HG02970 (cell line): ENCODE measurements at regions not wholly inside any gene's neighbourhood (a gene's known extent, or its start where the extent isn't known, plus 50 kb on each side); places are given as distances from the start of the nearest gene placed in this dataset.
"Not testable (repeated sequence)": the region's sequence is repeated elsewhere in the genome, so short reads cannot be mapped to it uniquely, and the experiment has no call there.

Source experiments
- ATAC-seq: cut with Tn5 transposase; IDR thresholded peaks from one replicate; pipeline ENCODE4 v1.9.1; 2021; ENCODE audit warnings: mild to moderate bottlenecking, moderate library complexity, moderate number of reproducible peaks; ENCODE audit not compliant: unreplicated experiment, low FRiP score

DNA sequence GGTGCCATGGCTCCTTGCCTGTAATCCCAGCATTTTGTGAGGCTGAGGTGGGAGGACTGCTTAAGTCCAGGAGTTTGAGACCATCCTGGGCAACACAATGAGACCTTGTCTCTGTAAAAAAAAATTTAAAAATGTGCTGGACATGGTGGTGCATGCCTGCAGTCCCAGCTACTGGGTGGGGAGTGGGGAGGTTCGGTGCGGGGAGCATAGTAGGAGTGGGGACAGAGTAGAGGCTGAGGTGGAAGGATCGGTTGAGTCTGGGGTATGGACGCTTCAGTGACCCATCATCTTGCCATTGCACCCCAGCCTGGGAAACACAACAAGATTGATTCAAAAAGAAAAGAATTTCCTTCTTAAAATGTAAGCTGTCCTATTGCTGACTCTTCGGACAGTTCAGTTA is 1490.0 kb upstream of the GBE1 start:
- no peak for ATAC-seq

DNA sequence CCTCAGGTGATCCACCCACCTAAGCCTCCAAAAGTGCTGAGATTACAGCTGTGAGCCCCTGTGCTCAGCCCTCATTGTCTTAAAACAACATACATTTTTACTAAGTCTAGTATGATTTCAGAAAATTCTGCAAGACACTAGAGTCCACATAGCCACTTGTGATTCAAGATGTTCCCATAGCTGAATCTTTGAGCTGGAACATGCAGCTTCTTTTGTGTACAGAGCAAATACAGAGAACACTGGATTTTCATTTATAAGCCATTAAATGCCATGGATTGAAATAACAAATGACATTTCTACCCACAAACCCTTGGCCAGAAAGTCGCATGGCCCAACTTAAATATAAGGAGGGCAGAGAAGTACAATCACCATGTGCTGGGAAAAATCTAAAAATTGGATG is 1489.2 kb upstream of the GBE1 start:
- no peak for ATAC-seq

DNA sequence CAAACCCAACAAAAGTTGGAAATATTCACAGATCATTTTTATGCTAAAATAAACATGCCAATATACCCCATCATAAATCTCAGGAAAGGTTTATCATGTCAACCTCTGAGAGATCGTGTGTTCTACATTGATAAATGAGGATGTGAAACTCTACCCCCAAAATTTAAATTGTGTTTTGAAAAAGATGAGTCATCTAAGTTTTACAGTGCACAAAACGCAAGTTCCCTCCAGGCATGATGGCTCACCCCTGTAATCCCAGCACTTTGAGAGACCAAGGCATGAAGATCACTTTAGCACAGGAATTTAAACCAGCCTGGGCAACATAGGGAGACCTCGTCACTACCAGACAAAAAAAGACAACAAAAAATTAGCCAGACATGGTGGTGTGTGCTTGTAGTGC is 1487.0 kb upstream of the GBE1 start:
- ATAC-seq = no peak

DNA sequence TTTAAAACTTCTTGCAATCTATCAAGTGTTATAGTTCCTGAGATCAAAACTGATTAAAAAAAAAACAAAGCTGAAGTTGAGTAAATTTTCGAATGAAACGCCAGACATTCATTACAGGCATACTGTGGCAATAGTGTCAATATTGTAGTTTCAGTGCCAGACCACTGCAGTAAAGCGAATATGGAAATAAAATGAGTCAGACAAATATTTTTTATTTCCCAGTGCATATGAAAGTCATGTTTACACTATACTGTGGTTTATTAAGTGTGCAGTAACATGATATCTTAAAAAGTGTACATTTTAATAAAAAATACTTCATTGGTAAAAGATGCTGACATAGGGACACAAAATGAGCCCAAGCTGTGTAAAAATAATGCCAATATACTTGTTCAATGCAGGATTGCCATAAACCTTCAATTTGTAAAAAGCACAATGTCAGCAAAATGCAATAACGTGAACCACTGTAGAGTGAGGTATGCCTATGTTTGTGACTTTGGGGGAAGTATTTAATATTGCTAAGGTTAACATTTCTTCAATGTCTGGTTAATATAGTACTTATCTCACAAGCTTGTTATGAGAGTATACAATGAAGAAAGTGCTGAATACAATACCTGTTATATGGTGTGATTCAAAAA is 1473.9 kb upstream of the GBE1 start:
- ATAC-seq = no peak

DNA sequence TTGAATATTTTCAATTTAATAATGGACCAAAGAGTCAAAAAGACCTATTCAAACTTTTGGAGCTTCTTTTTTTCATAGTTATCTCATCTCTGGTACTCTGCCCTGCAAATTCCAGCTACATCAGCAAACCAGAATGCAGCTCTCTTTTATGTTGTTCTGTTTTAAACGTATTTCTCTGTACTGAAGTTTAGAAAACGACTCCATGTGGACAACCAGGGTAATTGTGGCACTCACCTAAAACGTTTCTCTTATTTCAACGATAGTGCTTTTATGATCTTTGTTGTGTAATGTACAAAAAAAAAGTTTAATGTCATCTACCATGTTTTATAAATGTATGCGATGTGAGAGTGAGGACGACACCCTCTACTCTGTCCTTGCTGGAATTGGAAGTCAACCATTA is 1472.3 kb upstream of the GBE1 start:
- ATAC-seq = no peak

DNA sequence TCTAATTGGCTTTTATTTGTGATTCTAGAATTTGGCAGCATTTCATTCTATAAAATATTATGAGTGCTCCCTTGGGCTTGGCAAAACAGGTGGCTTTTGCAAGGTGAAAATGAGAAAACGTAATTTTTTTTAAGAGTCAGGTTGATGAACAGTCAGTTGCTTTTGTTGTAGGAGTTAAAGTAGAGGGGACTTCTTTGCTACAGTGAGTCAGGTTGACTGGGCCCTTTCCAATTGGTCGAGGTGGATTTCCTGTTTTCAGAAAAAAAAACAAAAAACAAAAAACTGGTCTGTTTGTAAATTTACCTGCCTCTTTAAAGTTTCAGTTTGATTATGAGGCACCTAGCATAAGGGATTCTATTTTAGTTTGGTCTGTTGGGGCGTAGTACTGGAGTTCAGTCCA is 1469.4 kb upstream of the GBE1 start:
- no peak for ATAC-seq

DNA sequence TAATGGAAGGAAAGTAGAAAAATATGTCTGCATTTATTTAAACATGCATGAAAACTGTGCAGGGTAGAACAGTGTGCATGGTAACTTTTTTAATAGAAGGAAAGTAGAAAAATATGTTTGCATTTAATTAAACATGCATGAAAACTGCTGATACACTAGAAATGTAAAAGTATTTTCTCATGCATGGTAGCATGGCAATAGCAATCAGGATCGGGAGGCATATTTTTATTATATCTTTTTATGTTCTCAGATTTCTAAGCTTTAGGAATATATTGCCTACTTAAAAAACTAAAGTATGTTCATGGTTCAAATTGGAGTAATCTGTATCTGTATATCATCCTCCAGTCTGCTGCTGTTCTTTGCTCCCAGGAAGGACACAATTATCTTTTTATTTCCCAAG is 1468.9 kb upstream of the GBE1 start:
- no peak for ATAC-seq

DNA sequence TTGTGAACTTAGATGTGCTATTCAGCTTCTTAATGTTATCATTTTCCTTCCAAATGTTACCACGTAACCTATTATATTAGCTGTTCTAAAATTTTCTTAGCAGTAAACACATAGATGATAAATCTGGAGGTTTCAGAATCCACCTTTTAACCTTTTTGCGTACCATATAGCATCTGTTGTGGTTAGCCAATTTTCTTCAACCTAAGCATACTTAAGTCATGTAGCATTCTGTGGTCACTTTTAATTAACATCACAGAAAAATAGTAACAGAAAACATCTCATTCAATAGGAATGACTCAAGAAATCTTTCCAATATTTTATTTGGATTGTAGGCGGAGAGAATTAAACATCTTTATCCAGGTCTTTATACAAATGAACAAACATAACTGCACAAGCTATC is 1465.3 kb upstream of the GBE1 start:
- ATAC-seq = no peak

DNA sequence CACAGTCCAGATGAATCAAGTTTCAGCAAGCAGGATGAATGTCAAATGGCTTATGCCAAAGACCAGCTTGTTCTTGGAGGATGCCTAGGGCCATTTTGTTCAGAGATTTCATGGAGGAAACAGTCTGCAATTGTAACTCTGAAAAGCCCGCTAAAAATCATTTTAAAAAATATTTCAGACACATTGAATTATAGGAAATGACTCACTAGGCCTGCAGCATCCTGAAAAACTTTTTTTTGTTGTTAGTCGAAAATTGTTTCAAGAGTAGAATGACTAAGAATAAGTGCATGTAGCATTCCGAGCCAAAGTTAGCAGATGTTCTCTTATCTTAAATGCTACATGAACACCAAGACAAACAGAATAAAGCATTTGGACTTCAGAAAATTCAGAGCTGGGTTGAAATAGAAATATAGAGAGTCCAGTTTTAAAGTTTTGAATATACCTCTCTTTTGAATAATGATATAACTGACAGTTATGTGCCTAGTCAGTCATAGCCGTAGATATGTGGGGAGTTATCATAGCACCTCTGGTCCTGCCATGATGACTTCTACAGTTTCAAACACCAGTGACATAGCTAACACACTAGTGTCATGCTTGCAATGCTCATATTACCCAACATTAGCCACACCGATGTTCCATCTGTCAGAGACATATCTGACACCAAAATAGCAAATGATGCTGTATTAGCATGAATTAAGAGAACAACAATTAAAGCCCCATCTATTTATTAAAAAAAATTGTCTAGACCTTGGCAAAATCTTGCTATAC is 1462.8 kb upstream of the GBE1 start:
- ATAC-seq = no peak

DNA sequence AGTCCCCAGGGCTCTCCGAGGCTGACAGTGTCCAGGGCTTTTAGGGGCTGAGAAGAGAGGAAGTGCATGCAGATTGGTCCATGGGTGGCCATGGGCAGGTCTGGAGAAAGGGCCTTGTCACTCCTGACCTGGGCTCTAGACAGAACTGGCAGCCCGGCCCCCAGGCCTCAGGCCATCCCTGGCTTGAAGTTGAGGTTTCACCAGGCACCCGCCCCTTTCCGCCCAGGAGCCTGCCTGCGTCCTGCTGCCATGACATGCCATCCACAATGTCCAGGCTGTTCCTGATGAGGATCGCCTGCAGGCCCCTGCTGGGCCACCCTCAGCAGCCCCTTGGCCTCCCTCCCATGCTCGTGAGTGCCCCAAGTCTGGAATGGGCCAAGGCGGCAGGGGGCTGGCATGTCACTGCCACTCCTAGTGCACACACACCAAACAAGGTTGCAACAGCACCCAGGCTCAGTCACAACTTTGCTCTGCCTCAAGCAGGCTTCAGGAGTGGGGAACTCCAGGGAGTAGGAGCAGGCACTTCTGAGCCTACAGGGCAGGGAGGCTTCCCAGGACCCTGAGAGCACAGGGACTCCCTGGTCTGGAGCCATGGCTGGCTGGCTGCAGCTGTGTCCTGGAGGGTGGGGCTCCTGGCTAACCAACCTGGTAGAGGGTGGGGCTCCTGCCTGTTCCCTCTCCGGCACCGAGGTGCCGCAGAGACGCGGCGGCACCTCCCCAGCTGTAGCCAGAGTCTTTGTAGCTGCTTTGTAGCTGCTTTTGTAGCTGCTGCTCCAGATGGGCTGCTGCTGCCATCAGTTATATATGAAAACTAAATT is 1457.1 kb upstream of the GBE1 start:
- no peak for ATAC-seq

DNA sequence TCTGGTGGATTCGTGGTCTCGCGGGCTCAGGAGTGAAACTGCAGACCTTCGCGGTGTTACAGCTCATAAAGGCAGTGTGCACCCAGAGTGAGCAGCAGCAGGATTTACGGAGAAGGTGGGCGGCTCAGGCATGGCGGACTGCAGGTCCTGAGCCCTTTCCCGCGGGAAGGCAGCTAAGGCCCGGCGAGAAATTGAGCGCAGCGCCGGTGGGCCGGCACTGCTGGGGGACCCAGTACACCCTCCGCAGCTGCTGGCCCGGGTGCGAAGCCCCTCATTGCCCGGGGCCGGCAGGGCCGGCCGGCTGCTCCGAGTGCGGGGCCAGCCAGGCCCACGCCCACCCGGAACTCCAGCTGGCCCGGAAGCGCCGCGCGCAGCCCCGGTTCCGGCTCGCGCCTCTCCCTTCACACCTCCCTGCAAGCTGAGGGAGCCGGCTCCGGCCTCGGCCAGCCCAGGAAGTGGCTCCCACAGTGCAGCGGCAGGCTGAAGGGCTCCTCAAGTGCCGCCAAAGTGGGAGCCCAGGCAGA is 1456.2 kb upstream of the GBE1 start:
- ATAC-seq = not testable (repeated sequence)

DNA sequence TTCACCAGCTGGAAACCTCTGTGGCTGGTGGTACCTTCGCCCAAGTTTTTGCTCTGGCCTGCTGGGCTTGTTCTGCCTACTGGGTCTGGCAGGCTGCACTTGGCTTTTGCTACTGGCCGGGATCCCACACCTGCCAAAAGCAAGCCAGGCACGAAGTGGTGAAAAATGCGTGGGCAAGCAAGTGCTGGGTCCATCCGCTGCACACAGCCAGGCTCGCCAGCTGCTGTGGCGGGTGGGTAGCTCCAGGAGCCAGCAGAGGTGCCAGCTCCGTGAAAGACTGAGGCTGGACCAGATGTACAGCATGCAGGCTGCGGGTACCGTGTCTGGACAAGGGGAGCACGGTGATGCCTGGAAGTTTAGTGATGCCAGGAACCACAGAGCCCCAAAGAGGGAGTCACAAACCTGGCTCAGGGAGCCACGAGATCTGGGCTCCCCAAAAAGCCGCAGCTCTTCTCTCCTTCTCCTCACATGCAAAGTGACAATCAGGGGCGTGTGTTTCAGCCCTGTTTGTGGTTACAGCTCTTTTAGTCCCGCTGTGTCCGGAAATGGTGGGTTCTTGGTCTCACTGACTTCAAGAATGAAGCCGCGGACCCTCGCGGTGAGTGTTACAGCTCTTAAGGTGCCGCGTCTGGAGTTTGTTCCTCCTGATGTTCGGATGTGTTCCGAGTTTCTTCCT is 1455.6 kb upstream of the GBE1 start:
- no peak for ATAC-seq

DNA sequence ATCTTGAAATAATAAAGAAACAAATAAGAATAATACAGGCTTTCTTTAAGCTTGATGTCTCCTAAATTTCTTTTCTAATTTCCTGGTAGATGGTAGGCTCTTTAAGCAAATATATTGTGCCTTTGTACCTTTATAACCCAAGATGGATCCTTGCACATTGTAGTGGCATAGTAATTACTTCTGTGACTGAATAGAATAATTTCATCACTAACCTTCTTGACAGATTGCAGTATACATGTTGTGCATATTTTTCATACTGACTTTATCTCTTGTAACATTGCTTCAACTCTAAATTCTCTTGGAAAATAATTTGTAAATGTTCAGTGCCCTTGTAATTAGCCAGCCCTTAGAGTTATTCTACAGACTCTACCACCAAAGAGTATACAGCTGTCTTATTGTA is 1433.8 kb upstream of the GBE1 start:
- ATAC-seq = no peak

DNA sequence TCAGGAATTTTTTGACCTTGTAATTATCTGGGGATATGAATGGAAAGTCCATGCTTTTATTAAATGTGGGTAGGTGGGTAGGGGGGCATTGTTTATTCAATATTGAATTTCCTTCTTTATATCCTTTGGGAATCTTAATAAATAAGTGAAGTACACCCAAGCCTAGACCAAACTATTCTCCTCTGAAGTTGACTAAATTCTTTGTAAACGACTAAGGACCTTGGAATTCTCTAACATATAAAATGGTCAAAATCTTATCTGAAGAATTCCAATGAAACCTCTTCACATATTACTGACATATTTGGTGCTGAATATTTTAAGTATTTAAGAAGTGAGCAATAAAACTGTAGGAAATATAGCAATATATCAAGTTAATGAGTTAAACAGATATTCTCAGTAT is 1432.1 kb upstream of the GBE1 start:
- ATAC-seq = no peak

DNA sequence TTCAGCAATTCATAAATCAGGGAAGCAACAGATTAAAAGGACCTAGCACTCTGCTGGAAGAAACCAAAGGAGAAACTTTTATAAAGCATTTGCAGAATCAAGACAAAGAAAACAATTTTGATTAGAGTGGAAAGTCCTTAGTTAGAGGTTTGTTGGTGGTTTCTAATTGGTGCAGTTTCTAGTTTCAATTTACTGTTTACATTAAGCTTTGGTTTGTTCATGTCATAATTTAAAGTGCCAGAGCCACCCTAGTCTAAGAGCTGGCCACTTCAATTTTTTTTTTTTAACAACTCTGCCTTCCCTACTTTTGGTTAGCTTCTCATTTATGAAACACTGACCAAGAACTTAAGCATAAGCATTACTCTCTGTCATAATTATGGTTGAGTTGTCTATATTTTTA is 1428.2 kb upstream of the GBE1 start:
- no peak for ATAC-seq

DNA sequence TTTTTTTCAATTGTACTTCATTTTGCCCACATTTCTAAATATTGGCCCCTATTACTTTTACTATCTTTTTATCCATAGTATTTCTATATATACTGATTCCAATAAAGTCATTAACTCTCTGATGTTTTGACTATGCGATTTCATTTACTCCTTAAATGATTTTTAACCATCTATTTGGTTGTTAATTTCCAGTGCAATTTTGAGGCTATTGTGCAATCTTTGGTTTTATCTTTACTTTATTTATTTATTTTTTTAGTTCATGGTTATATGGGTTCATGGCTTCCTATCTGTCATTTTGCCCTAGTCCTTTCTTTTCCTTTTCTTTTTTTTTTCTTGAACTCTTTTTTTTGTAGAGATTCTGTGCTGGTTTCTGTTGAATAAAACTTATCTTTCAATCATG is 1408.0 kb upstream of the GBE1 start:
- ATAC-seq = no peak

DNA sequence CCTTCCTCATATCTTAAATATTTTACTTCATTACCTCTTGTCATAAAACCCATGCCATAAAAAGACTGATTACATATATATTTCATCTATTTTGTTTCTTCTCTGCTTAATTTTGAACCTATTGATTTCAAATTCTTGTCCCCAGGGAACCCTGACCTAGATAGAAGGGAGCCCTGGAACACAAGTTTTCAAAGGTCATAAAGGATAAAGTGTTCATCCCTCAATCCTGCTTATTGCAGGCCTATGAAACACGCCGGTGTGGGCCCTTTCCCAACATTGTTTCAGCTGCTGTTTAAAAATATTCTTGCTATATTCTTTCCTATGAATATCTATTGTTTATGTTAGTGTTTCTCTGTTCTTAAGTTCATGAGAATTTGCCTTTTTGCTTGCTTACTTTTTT is 1389.5 kb upstream of the GBE1 start:
- no peak for ATAC-seq

DNA sequence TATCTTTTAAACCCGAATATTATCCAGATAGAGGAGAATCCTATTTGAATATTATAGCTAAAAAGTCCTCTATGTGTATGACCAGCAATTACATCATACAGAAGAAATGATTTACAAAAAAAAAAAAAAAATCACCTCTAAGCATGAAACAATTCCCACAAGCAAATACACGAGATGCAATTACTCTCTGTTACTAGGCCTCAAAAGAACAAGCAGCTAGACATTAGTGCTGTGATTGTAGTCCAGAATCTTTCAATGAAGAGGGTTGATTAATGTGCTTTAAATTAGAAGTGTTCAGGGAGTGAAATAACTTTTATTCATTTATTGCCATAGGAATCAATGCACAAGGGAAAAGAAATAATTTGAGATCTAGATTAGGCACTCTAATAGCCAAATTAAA is 1379.5 kb upstream of the GBE1 start:
- ATAC-seq = no peak

DNA sequence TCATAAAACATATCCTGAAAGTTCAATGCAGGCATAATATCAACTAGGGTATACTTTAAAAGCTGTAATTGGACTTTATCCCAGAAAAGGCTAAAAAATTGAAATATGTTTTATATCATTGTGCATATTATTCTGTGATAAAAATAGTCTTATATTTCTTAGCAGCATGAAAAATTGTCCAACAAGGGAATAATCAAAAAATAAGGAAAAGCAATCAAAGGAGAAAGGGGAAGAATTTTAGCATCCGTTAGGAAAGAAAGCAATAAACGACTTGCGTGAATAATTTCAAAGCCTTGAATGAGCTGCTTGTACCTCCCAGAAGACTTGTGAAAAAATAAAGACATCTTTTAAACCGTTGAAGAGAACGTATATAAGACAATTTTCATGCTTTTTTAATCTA is 1369.8 kb upstream of the GBE1 start:
- ATAC-seq = no peak

DNA sequence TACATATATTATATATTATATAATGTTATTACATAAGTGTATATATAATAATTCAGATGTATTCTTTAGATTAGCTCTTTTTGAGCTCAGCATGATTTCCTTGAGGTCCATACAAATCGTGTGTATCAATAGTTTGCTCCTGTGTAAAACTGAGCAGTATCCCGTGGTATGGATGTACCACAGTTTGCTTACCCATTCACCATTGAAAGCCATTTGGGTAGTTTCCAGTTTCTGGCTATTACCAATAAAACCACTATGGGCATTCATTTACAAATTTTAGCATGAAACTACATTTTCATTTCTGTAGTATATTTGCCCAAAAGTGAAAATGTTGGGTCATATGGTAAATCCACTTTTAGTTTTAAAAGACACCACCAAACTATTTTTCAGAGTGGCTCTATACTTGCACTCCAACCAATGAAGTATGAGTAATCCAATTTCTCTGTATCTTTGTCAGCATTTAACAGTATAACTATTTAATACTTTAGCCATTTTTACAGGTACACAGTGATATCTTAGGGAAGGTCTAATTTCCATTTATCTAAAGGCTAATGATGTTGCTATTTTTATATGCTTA is 1361.4 kb upstream of the GBE1 start:
- no peak for ATAC-seq

DNA sequence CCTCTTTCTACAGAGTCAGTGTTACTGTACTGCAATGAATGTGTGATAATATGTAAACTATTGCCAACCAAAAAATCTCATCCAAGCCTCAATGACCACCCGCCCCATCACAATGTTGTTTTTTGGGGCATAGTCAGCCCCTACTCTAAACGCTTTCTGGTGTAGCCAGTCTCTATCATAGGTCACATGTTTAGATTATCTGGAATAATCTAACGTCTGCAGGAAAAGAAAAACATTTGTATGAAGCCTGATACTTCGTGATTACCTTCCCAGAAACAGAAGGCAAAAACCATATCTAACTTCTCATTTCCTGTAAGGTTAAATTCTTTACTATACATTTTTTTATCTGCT is 1331.8 kb upstream of the GBE1 start:
- no peak for ATAC-seq
